ENCODE measurements at regions not wholly inside any gene's neighbourhood (a gene's known extent, or its start where the extent isn't known, plus 50 kb on each side); places are given as distances from the start of the nearest gene placed in this dataset.

DNA sequence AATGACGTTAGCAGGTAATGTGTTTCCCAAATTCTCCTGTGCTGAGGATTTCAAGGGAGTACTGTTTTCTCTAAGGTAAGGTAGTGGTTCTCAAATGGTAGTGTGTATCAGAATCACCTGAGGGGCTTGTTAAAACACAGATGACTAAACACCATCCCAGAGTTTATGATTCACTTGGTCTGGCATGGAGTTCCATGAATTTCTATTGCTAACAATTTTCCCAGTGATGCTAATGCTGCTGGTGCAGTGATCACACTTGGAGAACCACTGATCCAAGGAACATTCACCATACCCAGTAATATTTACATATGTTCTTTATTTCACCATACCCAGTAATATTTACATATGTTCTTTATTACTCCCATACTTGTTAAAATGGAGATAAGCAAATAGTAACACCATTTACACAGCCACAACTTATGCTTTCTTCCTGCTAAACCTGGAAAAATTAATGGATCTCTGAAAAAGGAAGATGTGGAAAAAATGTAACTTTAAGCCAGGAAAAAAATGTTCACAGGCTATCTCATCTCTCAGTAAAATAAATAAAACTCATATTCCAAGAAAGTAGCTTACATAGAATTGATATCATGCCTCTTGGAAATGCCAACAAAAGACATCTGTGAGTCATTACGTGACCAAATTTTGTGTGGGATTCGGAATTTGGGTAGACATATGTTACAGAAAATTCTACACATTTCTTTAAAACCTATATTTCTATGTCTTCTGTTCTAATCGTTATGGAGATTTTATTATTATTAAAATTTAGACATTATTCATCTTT, 129.5 kb downstream of the MMUT start:
- TF ChIP-seq, protein P1, sequence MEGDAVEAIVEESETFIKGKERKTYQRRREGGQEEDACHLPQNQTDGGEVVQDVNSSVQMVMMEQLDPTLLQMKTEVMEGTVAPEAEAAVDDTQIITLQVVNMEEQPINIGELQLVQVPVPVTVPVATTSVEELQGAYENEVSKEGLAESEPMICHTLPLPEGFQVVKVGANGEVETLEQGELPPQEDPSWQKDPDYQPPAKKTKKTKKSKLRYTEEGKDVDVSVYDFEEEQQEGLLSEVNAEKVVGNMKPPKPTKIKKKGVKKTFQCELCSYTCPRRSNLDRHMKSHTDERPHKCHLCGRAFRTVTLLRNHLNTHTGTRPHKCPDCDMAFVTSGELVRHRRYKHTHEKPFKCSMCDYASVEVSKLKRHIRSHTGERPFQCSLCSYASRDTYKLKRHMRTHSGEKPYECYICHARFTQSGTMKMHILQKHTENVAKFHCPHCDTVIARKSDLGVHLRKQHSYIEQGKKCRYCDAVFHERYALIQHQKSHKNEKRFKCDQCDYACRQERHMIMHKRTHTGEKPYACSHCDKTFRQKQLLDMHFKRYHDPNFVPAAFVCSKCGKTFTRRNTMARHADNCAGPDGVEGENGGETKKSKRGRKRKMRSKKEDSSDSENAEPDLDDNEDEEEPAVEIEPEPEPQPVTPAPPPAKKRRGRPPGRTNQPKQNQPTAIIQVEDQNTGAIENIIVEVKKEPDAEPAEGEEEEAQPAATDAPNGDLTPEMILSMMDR (IDR thresholded peaks at IDR 0.05): no peak
- no peak for TF ChIP-seq POLR2A (IDR thresholded peaks at IDR 0.05)
